Astrocyte (in vitro differentiated cells and primary cell): ENCODE measurements at regions not wholly inside any gene's neighbourhood (a gene's known extent, or its start where the extent isn't known, plus 50 kb on each side); places are given as distances from the start of the nearest gene placed in this dataset.

Experiments used
- DNase-seq: peaks from one replicate; pipeline ENCODE4 v3.0.0-alpha.2; 2010; ENCODE audit warnings: low read depth
- FAIRE-seq: peaks from 2 replicates; lab custom pipeline; 2011; peaks lifted over from hg19 to GRCh38; lab: Jason Lieb, UNC
- H2AFZ ChIP-seq: 2 replicates; pipeline ENCODE4 v1.6.0; 2012; ENCODE audit warnings: low read depth, low read length, inconsistent platforms
- H3K27ac ChIP-seq: 2 replicates; pipeline ENCODE4 v1.5.1; 2011; ENCODE audit warnings: low read depth, low read length, inconsistent platforms
- H3K27me3 ChIP-seq: 2 replicates; pipeline ENCODE4 v1.6.0; 2011; ENCODE audit warnings: low read length, inconsistent platforms; ENCODE audit not compliant: insufficient read depth
- H3K36me3 ChIP-seq: 2 replicates; pipeline ENCODE4 v1.5.1; 2011; ENCODE audit warnings: low read length, inconsistent platforms; ENCODE audit not compliant: insufficient read depth
- H3K4me1 ChIP-seq: 2 replicates; pipeline ENCODE4 v1.5.1; 2011; ENCODE audit warnings: low read length, inconsistent platforms; ENCODE audit not compliant: insufficient read depth
- H3K4me2 ChIP-seq: 2 replicates; pipeline ENCODE4 v1.6.0; 2012; ENCODE audit warnings: low read length, inconsistent platforms
- H3K4me3 ChIP-seq: 2 replicates; pipeline ENCODE4 v1.5.1; 2011; ENCODE audit warnings: low read depth, mild to moderate bottlenecking, low read length, inconsistent platforms; ENCODE audit not compliant: insufficient read depth
- H3K79me2 ChIP-seq: 2 replicates; pipeline ENCODE4 v1.6.0; 2012; ENCODE audit warnings: mild to moderate bottlenecking, low read length, inconsistent platforms; ENCODE audit not compliant: insufficient read depth
- H3K9ac ChIP-seq: 2 replicates; pipeline ENCODE4 v1.6.0; 2012; ENCODE audit warnings: mild to moderate bottlenecking, low read length, inconsistent platforms
- H3K9me3 ChIP-seq: 2 replicates; pipeline ENCODE4 v1.5.1; 2012; ENCODE audit warnings: low read depth, mild to moderate bottlenecking, low read length, inconsistent platforms; ENCODE audit not compliant: insufficient read depth
- H4K20me1 ChIP-seq: 2 replicates; pipeline ENCODE4 v1.6.0; 2012; ENCODE audit warnings: low read length, inconsistent platforms; ENCODE audit not compliant: insufficient read depth
- H3K27ac Mint-ChIP-seq: one replicate; pipeline ENCODE4 v1.8.0; 2021; ENCODE audit warnings: mild to moderate bottlenecking, mixed read lengths; ENCODE audit not compliant: unreplicated experiment
- H3K27me3 Mint-ChIP-seq: one replicate; pipeline ENCODE4 v1.8.0; 2021; ENCODE audit warnings: low read depth, mixed read lengths; ENCODE audit not compliant: unreplicated experiment
- H3K36me3 Mint-ChIP-seq: one replicate; pipeline ENCODE4 v1.8.0; 2021; ENCODE audit warnings: low read depth, mixed read lengths; ENCODE audit not compliant: unreplicated experiment
- H3K4me1 Mint-ChIP-seq: one replicate; pipeline ENCODE4 v1.8.0; 2021; ENCODE audit warnings: low read depth, mixed read lengths; ENCODE audit not compliant: unreplicated experiment
- H3K4me3 Mint-ChIP-seq: one replicate; pipeline ENCODE4 v1.8.0; 2021; ENCODE audit warnings: mild to moderate bottlenecking, moderate library complexity, mixed read lengths; ENCODE audit not compliant: unreplicated experiment
- H3K9me3 Mint-ChIP-seq: one replicate; pipeline ENCODE4 v1.8.0; 2021; ENCODE audit warnings: mild to moderate bottlenecking, mixed read lengths; ENCODE audit not compliant: unreplicated experiment
- CTCF ChIP-seq: IDR thresholded peaks from 2 replicates; pipeline ENCODE4 v1.5.1; 2011; ENCODE audit warnings: low read depth, mild to moderate bottlenecking, inconsistent platforms, low read length, moderate library complexity; ENCODE audit not compliant: insufficient read depth
- EZH2 ChIP-seq: IDR thresholded peaks from 2 replicates; pipeline ENCODE4 v1.6.1; 2012; ENCODE audit warnings: mild to moderate bottlenecking, low read length, inconsistent platforms; ENCODE audit not compliant: insufficient read depth

DNA sequence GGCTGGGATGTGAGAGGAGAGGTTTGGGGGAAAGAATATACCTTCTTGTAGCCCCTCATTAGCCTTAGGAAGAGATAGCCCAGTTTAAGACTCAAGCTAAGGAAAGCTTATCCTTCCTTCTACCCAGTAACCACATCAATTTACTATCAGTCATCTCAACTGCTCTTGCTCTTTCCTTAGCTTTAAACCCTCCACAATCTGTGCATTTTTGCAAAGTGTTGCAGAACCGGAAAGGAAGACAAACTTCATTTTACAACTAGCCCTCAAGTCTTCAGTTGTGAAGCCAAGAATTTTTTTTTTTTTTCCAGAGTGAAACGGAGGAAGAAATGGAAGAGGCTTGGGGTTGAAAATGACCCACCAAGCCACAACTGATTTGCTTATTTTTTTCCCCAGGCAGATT lies 137.0 kb upstream of the LMO4 start:
- H3K4me1 ChIP-seq = no peaks in the 10 kb centered on the region
- H3K27me3 Mint-ChIP-seq = no peaks in the 10 kb centered on the region
- H3K27ac Mint-ChIP-seq = no peak overlapping the region
- no peaks in the 10 kb centered on the region for H3K4me1 Mint-ChIP-seq
- no peak overlapping the region for H3K4me2 ChIP-seq
- no peaks in the 10 kb centered on the region for H3K9me3 ChIP-seq
- no peak overlapping the region for H3K9ac ChIP-seq
- H3K27me3 ChIP-seq = no peaks in the 10 kb centered on the region
- H2AFZ ChIP-seq = no peak overlapping the region
- DNase-seq (no peak), FAIRE-seq (no peak)
- H3K4me3 Mint-ChIP-seq = no peak overlapping the region
- no peaks in the 10 kb centered on the region for H3K9me3 Mint-ChIP-seq
- no peak overlapping the region for H3K4me3 ChIP-seq
- H3K27ac ChIP-seq = no peak overlapping the region
- H3K79me2 ChIP-seq = no peaks in the 10 kb centered on the region
- TF ChIP-seq EZH2 = no peak
- TF ChIP-seq CTCF = no peak
- H3K36me3 Mint-ChIP-seq = no peaks in the 10 kb centered on the region
- no peaks in the 10 kb centered on the region for H4K20me1 ChIP-seq
- H3K36me3 ChIP-seq = no peaks in the 10 kb centered on the region

DNA sequence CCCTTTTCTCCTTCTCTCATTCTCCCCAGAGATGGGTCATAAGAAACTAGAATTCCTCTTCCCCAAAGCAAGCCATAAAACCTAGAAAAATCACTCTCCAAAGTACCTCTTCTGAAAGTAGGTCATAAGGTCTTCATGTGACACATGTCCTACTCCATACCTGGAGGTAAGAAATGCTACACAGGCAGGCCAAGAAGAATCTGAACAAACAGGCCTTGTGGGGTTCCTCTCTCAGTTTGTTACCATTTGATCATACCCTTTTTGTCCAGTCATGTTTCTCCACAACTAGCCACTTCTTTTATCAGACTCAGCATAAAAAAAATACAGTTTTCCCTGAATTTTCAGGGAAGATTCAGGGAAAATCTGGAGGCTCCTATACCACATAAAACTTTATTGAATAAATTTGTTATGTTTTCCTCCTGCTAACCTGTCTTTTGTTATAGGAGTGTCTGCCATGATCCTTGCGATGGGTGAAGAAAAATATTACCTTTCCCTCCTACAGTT lies 134.4 kb upstream of the LMO4 start:
- DNase-seq (no peak), FAIRE-seq (no peak)
- no peaks in the 10 kb centered on the region for H3K36me3 ChIP-seq
- H3K9ac ChIP-seq = no peak overlapping the region
- no peaks in the 10 kb centered on the region for H3K4me1 ChIP-seq
- no peaks in the 10 kb centered on the region for H3K9me3 Mint-ChIP-seq
- H2AFZ ChIP-seq = no peak overlapping the region
- H3K27ac ChIP-seq = no peak overlapping the region
- H3K79me2 ChIP-seq = no peaks in the 10 kb centered on the region
- no peak overlapping the region for H3K4me3 ChIP-seq
- H3K27ac Mint-ChIP-seq = no peak overlapping the region
- no peak overlapping the region for H3K4me3 Mint-ChIP-seq
- H4K20me1 ChIP-seq = no peaks in the 10 kb centered on the region
- H3K36me3 Mint-ChIP-seq = no peaks in the 10 kb centered on the region
- H3K4me1 Mint-ChIP-seq = no peaks in the 10 kb centered on the region
- TF ChIP-seq EZH2 = no peak
- TF ChIP-seq CTCF = no peak
- H3K9me3 ChIP-seq = no peaks in the 10 kb centered on the region
- no peak overlapping the region for H3K4me2 ChIP-seq
- H3K27me3 ChIP-seq = no peaks in the 10 kb centered on the region
- H3K27me3 Mint-ChIP-seq = no peaks in the 10 kb centered on the region

- no peaks in the 10 kb centered on the region for H3K4me1 Mint-ChIP-seq
- no peaks in the 10 kb centered on the region for H3K9me3 ChIP-seq
- no peak overlapping the region for H3K27ac ChIP-seq
- H3K4me3 Mint-ChIP-seq = no peak overlapping the region
- no peak overlapping the region for H3K4me3 ChIP-seq
- no peak overlapping the region for H3K27ac Mint-ChIP-seq
- H3K36me3 Mint-ChIP-seq = no peaks in the 10 kb centered on the region
- no peaks in the 10 kb centered on the region for H3K4me1 ChIP-seq
- H3K27me3 Mint-ChIP-seq = peaks cover 1% of the 10 kb centered on the region
- no peaks in the 10 kb centered on the region for H3K36me3 ChIP-seq
- H3K79me2 ChIP-seq = no peaks in the 10 kb centered on the region
- H4K20me1 ChIP-seq = no peaks in the 10 kb centered on the region
- FAIRE-seq = peak; percentile 9
- no peak overlapping the region for H3K9ac ChIP-seq
- no peak for DNase-seq
- H3K27me3 ChIP-seq = no peaks in the 10 kb centered on the region
- no peak overlapping the region for H2AFZ ChIP-seq
- H3K4me2 ChIP-seq = no peak overlapping the region
- H3K9me3 Mint-ChIP-seq = no peaks in the 10 kb centered on the region
- TF ChIP-seq CTCF = no peak
- no peak for TF ChIP-seq EZH2
These were observed 133.8 kb upstream of the LMO4 start for GRCh38 chr1:87194856-87195255.
